Putamen (tissue), 1 donor: ENCODE measurements at regions not wholly inside any gene's neighbourhood (a gene's known extent, or its start where the extent isn't known, plus 50 kb on each side); places are given as distances from the start of the nearest gene placed in this dataset.

Experiments
- DNase-seq: peaks from one replicate; pipeline ENCODE4 v3.0.0-alpha.2; 2016; ENCODE audit warnings: low spot score

- DNase-seq: no peak
These were observed 171.6 kb downstream of the SLC6A15 start for GRCh38 chr12:84741031-84741430.

DNA sequence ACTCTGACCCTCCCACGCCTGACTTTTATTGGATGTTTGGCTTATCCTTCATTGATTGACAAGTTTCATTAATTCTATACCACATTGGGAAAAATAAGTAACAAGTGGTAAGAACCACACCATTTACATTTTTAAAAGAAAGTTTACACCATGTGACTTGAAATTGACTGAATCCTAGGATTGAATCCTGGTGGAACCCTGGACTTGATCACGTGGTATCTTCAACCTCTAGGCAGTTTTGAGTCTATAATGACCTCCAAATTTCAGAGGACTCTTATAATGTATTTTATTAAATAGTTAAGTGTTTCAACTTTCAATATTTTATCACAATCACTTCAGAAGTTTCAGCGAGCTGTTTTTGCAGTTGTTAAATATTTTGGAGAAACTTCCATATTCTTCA lies 172.0 kb downstream of the SLC6A15 start:
- no peak for DNase-seq

GRCh38 chr12:84738481-84738972 lies 174.1 kb downstream of the SLC6A15 start:
- DNase-seq: no peak

DNA sequence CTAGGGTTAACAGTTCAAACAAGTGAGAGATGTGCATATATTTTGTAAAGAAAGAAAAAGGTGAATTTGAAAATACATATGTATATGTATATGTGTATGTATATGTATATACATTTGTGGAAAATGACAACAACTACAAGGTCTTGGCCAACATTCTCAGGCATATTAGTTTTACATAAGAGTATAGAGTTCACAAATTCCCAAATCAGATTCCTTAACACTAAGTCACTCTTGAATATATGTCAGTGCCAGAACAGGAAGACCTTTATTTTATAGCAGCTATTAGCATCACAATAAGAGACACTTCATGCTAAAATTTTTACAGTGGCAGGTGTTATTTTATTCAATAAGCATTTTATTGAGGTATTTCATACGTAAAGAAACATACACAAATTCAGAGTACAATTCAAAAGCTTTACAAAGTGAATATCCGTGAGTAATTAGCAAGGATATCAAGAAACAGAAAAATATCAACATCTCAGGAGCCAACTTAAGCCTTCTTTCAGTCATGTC lies 179.7 kb downstream of the SLC6A15 start:
- DNase-seq: no peak

GRCh38 chr12:84730561-84731162 lies 181.9 kb downstream of the SLC6A15 start:
- no peak for DNase-seq

DNA sequence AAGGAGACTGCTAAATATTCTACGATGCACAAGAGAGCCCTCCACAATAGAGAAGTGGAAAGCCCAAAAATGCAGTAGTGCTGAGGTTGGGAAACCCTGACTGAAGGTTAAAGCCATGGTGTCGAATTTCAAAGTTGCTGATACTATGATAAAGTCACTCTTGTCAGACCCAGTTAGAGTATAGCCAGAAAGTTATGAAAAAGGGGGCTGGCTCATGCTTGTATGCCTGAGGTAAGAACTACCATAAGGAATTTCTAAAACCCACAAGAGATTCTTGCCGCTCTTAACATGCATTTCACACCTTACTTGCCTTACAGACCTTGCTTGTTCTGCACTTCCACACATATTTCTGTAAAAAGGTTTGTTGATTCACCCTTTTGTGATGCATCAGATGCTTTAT lies 184.6 kb downstream of the SLC6A15 start:
- no peak for DNase-seq

DNA sequence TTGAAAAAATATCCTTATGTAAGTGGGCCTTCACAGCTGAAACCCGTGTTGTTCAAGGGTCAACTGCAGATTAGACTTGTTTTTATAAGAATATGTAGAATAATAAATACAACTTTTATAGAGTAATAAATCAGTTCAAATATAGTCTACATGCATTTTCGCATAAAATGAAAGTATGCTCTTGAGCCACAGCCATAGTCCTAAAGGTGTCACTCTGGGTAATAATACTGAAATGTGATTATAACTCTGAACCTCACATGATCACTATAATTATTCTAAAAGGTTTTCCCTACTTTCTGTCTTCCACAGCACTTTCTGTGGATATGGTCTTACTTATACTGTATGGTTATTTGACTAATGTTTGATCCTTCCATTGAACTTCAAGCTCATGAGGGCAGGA lies 185.8 kb downstream of the SLC6A15 start:
- DNase-seq: no peak

DNA sequence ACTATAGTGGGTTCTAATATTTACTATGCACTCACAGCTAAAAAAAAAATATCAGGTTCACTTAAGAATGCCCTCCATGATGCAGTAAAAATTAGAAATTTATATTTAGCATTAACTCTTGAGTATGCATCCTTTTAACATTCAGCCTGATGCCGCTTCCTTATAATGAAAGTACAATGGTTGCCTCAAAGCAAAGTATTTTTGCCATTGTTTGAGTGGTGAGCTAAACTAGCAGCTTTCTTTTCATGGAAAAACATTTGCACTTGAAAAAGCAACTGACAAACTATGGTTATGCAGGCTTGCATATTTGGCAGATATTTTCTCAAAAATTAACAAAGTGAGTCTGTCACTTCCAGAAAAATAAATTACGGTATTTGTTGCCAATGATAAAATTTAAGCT lies 188.6 kb downstream of the SLC6A15 start:
- DNase-seq: no peak

- DNase-seq: no peak
These were observed 192.6 kb downstream of the SLC6A15 start for GRCh38 chr12:84719997-84720396.

DNA sequence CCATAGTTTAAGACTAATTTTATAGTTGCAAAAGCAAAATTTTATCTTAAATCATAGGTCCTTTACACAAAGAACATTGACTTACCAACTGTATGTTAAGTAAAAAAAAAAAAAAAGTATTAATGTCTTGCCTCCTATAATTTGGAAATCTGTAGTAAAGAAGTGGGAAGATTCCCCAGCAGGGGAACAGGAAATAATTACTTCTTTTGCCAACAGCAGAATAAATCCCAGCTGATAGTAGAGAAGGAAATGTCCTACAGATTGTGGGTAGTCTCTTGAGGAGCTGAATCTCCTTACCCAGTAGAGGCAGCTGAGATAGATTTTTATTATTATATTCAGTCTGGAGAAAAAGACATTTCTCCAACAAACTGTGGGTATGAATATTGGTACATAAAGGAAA lies 193.7 kb downstream of the SLC6A15 start:
- no peak for DNase-seq

DNA sequence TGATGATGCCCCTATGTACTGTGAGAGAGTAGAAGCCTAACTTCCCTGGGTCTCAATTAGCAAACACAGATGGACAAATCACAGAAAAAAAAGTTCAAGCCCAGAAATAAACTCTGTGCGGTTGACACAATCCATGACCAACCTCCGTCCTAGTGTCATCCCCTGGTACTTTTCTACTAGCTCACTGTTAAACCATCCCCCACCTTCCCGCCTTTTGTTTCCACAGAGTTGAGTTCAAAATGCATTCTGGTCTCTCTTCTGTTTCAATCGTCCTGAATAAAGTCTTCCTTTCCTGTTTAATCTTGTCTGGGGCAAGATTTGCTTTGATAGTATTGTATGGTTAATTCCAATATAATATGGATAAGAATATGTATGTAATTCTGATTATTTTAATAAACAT lies 199.9 kb downstream of the SLC6A15 start:
- DNase-seq: no peak

DNA sequence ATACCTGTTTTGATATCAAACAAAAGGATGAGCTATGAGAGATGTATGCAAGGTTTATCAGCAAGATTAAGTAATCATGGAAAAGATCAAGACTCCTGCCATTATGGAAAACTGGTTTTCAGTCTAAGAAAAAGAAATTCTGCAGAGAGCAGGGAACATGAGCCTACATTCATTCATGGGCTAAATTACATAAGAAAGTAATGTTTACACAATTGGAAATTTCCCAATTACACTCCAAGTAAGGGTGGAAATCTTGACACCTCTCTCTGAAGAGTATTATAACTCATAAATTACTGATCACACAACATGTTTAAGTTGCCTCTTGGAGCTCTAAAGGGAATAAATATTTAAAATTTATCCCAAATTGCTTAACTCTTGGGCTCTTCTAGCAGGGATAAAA lies 206.2 kb downstream of the SLC6A15 start:
- DNase-seq: no peak

- DNase-seq: no peak
These were observed 207.7 kb downstream of the SLC6A15 start for GRCh38 chr12:84704856-84705255.

DNA sequence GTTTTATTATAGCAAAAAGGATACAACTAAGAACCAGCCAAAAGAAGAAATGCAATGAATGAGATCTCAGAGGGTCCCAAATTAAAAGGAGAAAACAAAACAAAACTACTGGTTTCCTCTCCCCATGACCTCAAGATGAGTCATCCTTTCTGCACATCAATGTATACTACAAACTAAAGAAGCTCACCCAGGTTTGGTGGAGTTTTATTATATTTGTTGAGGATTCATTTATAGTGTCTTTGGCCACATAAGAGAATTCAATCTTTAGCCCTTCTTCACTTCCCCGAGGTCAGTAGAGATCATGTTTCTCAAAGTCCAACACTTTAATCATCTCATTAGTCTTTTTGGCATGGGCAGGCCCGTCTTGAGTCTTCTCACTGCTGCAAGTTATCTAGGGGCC lies 210.6 kb downstream of the SLC6A15 start:
- no peak for DNase-seq

DNA sequence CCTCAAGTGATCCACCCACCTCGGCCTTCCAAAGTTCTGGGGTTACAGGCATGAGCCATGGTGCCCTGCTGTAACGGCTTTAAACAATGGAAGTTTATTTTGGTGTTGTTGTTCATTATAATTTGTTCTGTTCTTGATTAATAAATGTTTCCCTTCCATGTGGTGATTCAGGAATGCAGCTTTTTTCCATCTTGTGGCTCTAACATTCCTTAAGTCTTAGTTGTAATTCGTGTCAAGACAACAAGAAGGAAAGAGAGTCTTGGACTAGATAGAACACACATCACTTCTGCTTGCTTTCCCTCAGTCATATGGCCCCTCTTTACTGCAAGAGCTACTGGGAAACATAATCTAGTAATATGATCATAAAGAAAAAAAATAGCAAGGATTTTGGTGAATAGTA lies 211.6 kb downstream of the SLC6A15 start:
- no peak for DNase-seq

GRCh38 chr12:84698576-84699333 lies 213.8 kb downstream of the SLC6A15 start:
- DNase-seq: no peak

DNA sequence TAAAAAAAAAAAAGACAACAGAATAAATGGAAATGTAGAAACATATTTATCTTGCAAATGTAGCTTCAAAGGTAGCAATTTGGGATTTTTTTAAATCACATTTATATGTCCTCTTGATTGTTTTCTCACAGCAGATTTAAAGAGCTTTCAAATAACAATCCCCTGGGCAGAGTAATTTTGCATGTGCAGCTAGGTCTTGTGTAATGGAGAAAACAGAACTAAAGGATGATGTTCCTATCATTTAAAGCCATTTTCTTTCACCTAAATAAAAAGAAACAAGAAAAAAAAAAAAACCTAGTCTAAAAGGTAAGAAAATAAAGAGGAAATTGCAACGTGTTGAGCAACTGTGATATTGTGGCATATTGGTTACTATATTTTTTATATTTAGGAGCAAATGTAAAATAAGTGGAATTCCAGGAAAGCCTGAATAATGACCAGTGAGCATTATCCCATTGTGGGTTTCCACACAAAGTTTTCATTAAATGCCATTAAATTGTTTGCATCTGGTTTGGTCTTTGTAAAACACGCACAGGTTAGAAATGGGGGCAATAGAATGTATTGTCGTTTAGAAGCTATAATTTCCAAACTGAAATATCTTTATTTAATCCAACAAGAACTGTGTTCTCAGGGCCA lies 215.6 kb downstream of the SLC6A15 start:
- DNase-seq: no peak

DNA sequence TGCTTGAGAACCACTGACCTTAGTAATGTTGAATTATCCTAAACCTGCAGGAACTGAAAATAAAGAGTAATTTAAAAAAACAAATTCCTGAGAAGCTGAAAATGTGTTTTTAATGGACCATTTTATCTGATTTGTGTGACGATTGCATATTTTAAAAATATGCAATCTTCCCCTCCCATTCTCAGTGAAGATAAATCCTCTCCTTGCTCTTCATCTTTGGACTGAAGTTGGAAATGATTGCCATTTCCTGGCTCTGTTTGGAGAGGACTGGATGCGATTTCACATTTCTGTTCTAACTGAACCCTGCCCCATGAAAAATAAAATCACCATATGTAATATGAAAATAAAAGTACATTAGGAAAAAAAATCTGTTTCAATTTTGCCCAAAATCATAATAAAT lies 216.3 kb downstream of the SLC6A15 start:
- DNase-seq: no peak

GRCh38 chr12:84694116-84694515 lies 218.5 kb downstream of the SLC6A15 start:
- DNase-seq: no peak

DNA sequence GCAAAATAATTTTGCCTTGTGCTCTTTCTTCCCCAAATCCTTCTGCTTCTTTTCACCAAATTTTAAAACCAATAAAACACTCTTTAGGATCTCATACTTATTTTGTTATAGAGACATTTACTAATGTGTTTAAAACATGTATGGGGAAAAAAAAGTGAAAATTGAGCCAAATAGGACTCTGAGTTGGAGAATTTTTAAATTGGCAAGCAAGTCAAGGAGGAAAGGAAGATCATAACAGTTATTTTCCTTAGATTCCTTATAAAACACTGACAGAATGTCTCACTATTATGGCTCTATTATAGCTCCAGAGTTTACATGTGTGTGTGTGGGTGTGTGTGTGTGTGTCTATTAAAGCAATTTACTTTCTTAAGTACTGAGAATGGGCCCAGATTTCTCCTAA lies 220.5 kb downstream of the SLC6A15 start:
- DNase-seq: no peak

DNA sequence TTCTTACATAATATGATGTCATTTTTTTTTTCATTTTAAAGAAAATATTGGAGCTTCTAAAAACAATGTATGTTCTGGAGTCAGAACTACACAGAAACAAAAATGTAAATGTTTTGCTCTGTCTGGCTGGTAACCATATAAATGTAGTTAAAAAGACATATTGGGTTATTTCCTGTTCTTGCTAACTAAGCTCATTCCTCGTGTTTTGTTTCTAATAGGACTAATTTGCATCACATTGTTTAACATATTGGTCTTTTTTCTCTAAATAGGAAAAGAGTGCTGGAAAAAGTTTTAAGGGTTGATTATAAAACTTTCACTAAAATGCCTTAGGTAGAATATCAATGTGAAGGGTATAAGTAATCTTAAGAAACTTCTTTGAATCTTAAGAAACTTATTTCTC lies 221.3 kb downstream of the SLC6A15 start:
- DNase-seq: no peak

GRCh38 chr12:84689638-84690037 lies 223.0 kb downstream of the SLC6A15 start:
- DNase-seq: no peak

GRCh38 chr12:84685379-84685778 lies 227.2 kb downstream of the SLC6A15 start:
- no peak for DNase-seq
